ENCODE measurements at regions not wholly inside any gene's neighbourhood (a gene's known extent, or its start where the extent isn't known, plus 50 kb on each side); places are given as distances from the start of the nearest gene placed in this dataset.

DNA sequence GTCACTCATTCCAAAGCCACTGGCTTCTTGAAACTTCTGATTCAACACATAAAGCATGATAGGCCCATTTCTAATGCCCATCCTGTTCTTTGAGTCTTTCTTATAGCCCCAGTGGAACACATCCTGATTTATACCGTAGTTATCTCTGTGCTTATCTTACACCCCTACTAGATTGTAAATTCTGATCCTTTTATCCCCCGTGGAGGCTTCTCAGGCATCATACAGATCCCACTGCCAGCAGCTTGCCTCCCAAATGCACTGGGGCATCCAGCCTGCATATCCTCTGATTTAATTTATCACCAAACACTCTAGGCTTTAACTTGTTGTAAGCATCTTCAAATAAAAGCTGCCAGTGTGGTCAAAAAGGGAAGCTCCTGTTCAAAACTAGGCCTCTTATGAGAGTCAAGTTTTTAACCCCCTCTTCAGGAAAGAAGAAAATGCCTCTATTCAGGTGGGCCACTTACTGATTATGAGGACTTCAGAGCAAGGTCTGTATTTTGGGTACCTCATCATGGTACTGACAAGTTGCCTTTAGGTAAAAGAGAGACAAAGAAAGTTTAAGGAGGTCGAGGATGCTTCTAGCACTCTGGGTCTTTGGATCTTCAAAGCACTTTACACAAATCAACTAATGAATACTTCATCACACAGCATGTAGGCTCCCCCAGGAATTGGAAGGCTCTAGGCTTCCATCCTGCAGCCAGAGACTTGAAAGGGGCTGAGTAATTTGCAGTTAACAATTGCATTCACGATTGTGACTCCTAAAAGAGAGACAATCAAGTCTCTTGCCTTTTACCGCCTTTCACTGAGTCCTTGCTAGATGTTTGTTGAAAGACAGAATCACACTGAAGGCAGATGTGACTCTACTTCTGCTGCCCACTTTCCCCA, 95.8 kb upstream of the LDB2 start:
- no peak for DNase-seq

DNA sequence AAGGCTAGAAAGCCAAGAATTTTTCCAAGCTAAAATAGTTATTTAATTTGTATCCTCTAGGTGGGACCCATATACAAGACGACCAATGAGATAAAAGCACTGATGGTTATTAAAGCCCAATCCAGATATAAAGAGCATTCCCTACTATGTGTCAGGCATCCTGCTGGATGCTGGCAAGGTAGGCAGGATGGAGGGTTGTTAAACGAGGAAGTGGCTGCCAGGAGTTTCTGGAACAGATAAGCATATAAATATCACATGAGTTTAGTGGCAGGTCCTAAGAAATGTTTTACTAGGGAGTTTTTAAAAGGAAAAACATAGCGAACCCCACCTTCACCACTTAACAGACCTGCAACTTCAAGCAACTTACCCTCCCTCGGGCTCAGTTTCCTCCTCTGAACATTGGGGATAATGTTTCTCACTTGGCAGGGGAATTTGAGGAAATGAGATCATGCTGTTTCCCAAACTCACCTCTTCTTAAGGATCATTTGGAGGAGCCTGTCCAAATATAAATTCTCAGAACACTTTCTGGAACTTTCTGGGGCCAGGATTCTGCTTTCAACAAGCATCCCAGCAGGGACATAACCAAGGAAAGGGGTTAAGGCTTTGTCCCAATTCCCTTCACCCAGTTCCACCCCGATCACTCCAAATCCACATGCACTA, 94.3 kb upstream of the LDB2 start:
- DNase-seq: no peak

DNA sequence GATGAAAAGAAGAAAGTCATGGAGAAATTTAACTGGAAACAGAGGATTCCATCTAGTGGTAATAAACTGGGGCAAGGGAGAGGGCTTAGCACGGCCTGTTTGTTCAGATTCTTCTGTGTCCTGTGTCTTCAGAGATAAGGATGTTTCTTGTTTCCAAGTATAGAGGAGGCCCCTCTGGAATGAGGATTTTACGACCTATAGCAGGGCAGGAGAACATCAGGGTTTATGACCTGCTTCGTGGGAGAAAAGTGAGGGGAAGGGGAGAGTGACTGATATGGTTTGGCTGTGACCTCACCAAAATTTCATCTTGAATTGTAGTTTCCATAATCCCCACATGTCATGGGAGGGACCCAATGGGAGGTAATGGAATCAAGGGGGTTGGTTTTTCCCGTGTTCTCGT, 93.0 kb upstream of the LDB2 start:
- no peak for DNase-seq

DNA sequence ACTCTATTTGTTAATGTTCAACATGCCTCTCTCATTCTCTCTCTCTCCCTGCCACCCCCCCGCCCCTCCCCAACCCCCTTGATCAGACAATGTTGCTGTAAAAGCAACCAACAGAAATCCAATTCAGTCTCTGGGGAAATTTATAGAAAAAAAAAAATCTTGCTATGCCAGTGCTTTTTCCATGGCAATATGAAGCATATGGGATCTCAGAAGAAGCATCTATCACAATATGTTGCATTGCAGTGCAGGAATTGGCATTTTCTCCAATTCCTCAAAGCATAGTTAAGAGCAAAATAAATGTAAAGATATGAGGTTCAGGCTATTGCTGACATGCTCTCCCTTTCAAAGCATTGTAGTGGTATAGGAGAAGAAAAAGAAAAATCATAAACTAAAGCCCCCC, 90.9 kb upstream of the LDB2 start:
- no peak for DNase-seq

DNA sequence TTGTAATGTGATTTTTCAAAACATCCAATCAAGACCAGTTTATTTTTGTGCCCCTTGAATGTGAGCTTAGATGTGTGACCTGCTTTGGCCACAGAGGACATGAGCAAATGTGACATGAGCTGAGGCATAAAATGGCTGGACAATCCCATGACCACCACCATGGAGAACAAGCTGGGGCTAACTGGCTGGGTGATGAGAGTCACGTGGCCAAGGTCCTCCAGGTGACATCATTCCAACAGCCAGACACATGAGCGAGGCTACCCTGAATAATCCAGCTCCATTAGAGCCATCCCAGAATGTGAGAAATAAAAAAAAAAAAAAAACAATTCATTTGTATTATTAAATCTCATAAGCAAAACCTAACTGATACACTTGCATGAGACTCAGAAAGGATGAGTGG, 90.4 kb upstream of the LDB2 start:
- DNase-seq: no peak

DNA sequence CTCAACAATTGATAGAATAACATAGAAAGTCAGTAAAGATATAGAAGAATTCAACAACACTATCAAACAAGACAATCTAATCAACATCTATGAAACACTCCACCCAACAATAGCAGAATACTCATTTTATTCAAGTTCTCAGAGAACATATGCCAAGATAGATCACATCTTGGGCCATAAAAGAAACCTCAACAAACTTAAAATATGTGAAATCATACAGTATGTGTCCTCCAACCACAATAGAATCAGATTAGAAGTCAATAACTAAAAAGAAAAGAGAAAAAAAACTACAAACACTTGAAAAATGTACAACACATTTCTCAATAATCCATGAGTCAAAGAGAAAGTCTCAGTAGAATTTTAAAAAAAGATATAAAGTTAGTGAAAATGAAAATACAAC, 78.6 kb upstream of the LDB2 start:
- DNase-seq: no peak

DNA sequence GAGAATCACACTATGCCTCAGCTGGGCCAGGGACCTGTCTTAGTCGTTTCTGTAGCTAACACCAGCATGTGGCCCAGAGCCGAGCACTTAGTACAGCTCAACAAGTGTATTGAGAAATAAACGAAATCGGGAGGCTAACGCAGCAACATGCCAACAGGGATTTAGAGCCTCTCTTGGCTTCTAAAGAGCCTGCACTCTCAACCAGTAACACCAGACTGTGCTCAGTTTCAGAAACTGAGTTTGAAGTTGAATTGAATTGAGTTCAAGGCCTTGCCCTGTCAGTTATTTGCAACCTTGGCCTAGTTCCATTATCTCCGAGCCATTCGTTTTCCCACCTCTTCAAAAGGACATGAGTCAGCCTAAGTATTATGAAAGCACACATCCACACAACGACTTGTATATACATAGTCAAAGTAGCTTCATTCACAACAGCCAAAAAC, 71.3 kb upstream of the LDB2 start:
- DNase-seq: no peak

DNA sequence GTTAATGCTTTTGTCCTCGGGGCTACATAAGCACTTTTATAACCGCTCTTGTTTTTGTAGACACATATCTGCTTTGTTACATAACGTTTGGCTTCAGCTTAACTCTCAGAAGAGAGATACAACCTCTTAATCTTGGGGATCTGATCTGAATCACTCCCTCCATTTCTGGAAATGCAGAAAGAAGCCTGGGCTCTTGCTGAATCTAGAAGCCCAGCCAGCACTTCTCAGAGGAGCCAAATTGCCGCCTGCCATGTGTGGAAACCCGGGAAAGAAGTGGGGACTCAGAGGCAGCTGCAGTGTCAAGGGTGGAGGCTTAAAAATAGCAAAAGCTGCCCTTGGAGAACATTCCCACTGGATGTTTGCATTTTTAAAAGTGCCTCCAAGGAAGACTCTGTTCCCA, 69.3 kb upstream of the LDB2 start:
- no peak for DNase-seq

DNA sequence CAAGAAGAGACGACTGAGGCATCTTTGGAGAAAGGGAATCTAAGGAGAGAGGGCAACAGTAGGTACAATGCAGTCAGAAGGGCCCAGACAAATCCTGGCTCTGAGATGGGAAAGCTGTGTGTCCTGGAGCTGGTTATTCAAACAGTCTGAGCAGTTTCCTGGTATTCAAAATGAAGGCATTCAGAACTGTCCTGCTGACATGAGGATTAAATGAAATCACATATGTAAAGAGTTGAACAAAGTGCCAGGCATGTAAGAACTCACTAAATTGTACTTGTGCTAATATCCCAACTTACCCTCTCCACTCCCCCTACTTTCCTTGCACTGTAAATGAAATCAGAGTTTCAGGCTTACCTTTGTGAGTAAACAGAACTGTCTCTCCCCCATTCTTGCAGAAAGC, 60.9 kb upstream of the LDB2 start:
- no peak for DNase-seq

DNA sequence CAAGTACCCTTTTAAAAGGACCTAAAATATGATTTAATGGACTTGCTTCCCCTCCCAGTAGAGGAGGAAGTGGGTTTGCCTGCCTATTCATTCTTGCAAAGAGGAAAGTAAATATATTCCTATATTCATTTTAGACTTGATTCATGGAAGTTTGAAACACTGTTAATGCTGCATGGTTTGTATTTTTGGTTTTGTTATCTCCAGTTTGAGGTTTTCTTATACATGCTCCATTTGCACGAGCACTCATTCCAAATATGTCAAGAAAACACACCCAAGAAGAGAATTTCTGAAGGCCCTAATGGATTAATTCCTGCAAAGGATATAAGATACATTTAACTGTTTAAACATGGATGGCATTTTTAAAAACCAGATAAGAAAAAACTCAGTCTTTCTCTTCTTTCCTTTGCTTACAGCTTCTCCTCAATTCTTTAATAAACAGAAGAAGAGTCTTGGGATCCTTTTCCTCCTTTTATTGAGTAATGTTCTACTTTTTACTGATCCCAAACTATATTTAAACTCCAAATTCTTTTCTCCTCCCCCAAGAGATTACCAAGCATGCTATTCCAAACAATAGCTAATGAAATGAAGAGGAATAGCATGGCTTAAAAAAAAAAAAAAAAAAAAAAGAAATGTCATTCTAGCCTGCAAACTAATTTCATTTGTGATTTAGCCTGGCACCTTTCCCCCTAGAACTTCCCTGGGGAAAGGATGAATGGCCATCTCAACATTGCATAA, 54.6 kb upstream of the LDB2 start:
- no peak for DNase-seq

DNA sequence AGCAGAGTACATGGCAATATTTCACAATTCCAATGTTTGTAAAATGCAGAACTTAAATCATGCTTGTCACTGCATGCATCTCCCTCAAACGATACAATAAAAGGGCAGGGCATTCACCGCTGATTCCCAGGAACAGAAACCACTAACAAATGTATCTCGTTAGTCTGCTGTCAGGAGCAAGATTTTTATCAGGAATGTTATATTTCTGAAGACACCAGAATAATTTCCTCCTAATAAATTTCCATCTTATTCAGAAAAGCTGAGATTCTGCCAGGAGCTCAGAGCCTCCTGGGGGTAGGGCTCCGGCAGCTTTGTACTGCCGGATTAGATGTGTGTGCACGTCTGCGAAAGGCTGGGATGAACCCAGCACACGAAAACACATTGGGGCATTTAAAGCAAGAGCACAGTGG, 54.0 kb upstream of the LDB2 start:
- no peak for DNase-seq

All from activated CD8-positive, alpha-beta memory T cell treated with anti-CD3 and anti-CD28 coated beads for 24 hours (primary cell).